ENCODE measurements at regions not wholly inside any gene's neighbourhood (a gene's known extent, or its start where the extent isn't known, plus 50 kb on each side); places are given as distances from the start of the nearest gene placed in this dataset.
"Not testable (repeated sequence)": the region's sequence is repeated elsewhere in the genome, so short reads cannot be mapped to it uniquely, and the experiment has no call there.

GRCh38 chr6:169396554-169397163, 143.0 kb upstream of the THBS2 start:
- Histone ChIP-seq H3K27me3 (ENCODE audit: insufficient read depth, low read depth, severe bottlenecking) (no peaks in the 10 kb centered on the region), H3K27ac (no peak overlapping the region), H3K4me3 (ENCODE audit: low read depth, low read length) (no peak overlapping the region), H3K36me3 (no peaks in the 10 kb centered on the region), H3K9me3 (ENCODE audit: severe bottlenecking) (no peaks in the 10 kb centered on the region)
- no peak for TF ChIP-seq CTCF (IDR thresholded peaks at IDR 0.05; ENCODE audit: low read depth, low read length)
- no peak for DNase-seq

- not testable (repeated sequence) for H3K4me3 ChIP-seq (ENCODE audit: low read depth, low read length); H3K27me3 ChIP-seq (ENCODE audit: insufficient read depth, low read depth, severe bottlenecking); H3K9me3 ChIP-seq (ENCODE audit: severe bottlenecking); H3K36me3 ChIP-seq; H3K27ac ChIP-seq; DNase-seq
Measured at GRCh38 chr6:169396009-169396539, 142.4 kb upstream of the THBS2 start.

GRCh38 chr6:169395080-169395805, 141.6 kb upstream of the THBS2 start:
- H3K36me3 ChIP-seq = no peaks in the 10 kb centered on the region
- no peak for TF ChIP-seq CTCF (IDR thresholded peaks at IDR 0.05; ENCODE audit: low read depth, low read length)
- H3K27me3 ChIP-seq (ENCODE audit: insufficient read depth, low read depth, severe bottlenecking) = no peaks in the 10 kb centered on the region
- peaks cover 4% of the 10 kb centered on the region for H3K9me3 ChIP-seq (ENCODE audit: severe bottlenecking)
- DNase-seq = no peak
- H3K27ac ChIP-seq = no peak overlapping the region
- H3K4me3 ChIP-seq (ENCODE audit: low read depth, low read length) = no peak overlapping the region

- Histone ChIP-seq H3K27me3 (ENCODE audit: insufficient read depth, low read depth, severe bottlenecking) (no peaks in the 10 kb centered on the region), H3K4me3 (ENCODE audit: low read depth, low read length) (no peak overlapping the region), H3K36me3 (no peaks in the 10 kb centered on the region), H3K27ac (no peak overlapping the region), H3K9me3 (ENCODE audit: severe bottlenecking) (peaks cover 4% of the 10 kb centered on the region)
- no peak for TF ChIP-seq CTCF (IDR thresholded peaks at IDR 0.05; ENCODE audit: low read depth, low read length)
- no peak for DNase-seq
Measured at GRCh38 chr6:169393753-169394152, 140.1 kb upstream of the THBS2 start.

GRCh38 chr6:169391473-169392071, 137.9 kb upstream of the THBS2 start:
- Histone ChIP-seq H3K4me3 (ENCODE audit: low read depth, low read length) (no peak overlapping the region), H3K9me3 (ENCODE audit: severe bottlenecking) (peaks cover 4% of the 10 kb centered on the region), H3K27ac (no peak overlapping the region), H3K36me3 (no peaks in the 10 kb centered on the region), H3K27me3 (ENCODE audit: insufficient read depth, low read depth, severe bottlenecking) (no peaks in the 10 kb centered on the region)
- DNase-seq = no peak
- TF ChIP-seq CTCF (IDR thresholded peaks at IDR 0.05; ENCODE audit: low read depth, low read length) = no peak

GRCh38 chr6:169388395-169389166, 134.9 kb upstream of the THBS2 start:
- TF ChIP-seq CTCF (IDR thresholded peaks at IDR 0.05; ENCODE audit: low read depth, low read length) = no peak
- no peak for DNase-seq
- no peaks in the 10 kb centered on the region for H3K36me3 ChIP-seq
- no peak overlapping the region for H3K4me3 ChIP-seq (ENCODE audit: low read depth, low read length)
- no peaks in the 10 kb centered on the region for H3K27me3 ChIP-seq (ENCODE audit: insufficient read depth, low read depth, severe bottlenecking)
- no peak overlapping the region for H3K27ac ChIP-seq
- peaks cover 4% of the 10 kb centered on the region for H3K9me3 ChIP-seq (ENCODE audit: severe bottlenecking)
